ENCODE measurements at regions not wholly inside any gene's neighbourhood (a gene's known extent, or its start where the extent isn't known, plus 50 kb on each side); places are given as distances from the start of the nearest gene placed in this dataset.

GRCh38 chr5:143596824-143597223, 193.3 kb upstream of the NR3C1 start:
- TF ChIP-seq CTCF (conservative IDR thresholded peaks at IDR 0.05; ENCODE audit: low read length) = no peak
- no peak for TF ChIP-seq EZH2phosphoT487 (IDR thresholded peaks at IDR 0.05; ENCODE audit: borderline replicate concordance)
